ENCODE measurements at regions not wholly inside any gene's neighbourhood (a gene's known extent, or its start where the extent isn't known, plus 50 kb on each side); places are given as distances from the start of the nearest gene placed in this dataset.

DNA sequence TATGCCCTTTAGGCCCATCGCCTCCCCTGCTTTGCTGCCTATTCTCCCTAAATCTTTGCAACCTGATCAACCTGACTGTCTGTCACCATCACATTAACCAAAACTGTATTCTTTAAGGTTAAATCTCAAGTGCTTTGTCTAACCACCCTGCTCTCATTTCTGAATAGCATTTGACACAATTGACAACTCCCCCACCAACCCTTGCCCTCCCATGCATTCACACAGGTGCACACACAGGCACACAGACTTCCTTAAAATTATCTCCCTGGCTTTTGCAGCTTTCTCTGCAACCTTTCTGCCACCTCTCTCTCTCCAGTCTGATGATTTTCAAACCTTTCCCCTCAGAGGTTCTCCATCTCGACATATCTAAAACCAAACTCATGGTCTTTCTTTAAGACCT lies 64.6 kb upstream of the ST8SIA3 start:
- ATAC-seq: no peak
- TF ChIP-seq, protein P1, sequence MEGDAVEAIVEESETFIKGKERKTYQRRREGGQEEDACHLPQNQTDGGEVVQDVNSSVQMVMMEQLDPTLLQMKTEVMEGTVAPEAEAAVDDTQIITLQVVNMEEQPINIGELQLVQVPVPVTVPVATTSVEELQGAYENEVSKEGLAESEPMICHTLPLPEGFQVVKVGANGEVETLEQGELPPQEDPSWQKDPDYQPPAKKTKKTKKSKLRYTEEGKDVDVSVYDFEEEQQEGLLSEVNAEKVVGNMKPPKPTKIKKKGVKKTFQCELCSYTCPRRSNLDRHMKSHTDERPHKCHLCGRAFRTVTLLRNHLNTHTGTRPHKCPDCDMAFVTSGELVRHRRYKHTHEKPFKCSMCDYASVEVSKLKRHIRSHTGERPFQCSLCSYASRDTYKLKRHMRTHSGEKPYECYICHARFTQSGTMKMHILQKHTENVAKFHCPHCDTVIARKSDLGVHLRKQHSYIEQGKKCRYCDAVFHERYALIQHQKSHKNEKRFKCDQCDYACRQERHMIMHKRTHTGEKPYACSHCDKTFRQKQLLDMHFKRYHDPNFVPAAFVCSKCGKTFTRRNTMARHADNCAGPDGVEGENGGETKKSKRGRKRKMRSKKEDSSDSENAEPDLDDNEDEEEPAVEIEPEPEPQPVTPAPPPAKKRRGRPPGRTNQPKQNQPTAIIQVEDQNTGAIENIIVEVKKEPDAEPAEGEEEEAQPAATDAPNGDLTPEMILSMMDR (IDR thresholded peaks at IDR 0.05): no peak
- DNase-seq: no peak

DNA sequence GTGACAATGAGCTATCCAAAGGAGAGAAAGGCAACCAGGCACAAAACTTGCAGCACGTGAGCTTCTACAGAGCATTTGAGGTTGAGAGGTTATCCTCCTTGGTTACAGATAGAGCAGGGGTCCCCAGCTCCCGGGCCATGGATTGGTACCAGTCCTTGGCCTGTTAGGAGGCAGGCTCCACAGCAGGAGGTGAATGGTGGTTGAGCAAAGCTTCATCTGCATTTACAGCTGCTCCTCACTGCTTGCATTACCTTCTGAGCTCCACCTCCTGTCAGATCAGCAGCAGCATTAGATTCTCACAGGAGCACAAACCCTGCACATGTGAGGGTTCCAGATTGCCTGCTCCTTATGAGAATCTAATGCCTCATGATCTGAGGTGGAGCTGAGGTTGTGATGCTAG lies 57.8 kb upstream of the ST8SIA3 start:
- H3K9me3 ChIP-seq: peaks cover 0 to 7% (median 0%) of the 10 kb centered on the region in 11 donors
- no peak for DNase-seq
- H3K27me3 ChIP-seq: peaks cover 0 to 13% (median 0%) of the 10 kb centered on the region in 7 donors
- no peaks in the 10 kb centered on the region for H3K4me1 ChIP-seq
- no peak overlapping the region for H3K4me3 ChIP-seq
- intact Hi-C loops (cut with DNase I): no loop called here
- H3K27ac ChIP-seq: no peak overlapping the region
- TF ChIP-seq, protein P1 (IDR thresholded peaks at IDR 0.05): no peak
- 40 to 49% methylated on average over 2 of the region's 2 CpGs for WGBS, 2 donors
- H3K36me3 ChIP-seq: no peaks in the 10 kb centered on the region
- ATAC-seq: no peak

More for the DNA sequence above, 64.6 kb upstream of the ST8SIA3 start:
- WGBS, 2 donors: 83 to 89% methylated on average over 2 of the region's 2 CpGs
- Histone ChIP-seq H3K27ac (no peak overlapping the region), H3K36me3 (no peaks in the 10 kb centered on the region), H3K4me3 (no peak overlapping the region), H3K4me1 (no peaks in the 10 kb centered on the region), H3K27me3 (peaks cover 0 to 14% (median 0%) of the 10 kb centered on the region in 7 donors), H3K9me3 (peaks cover 0 to 14% (median 3%) of the 10 kb centered on the region in 11 donors)
- intact Hi-C loops (cut with DNase I): no loop called here

DNA sequence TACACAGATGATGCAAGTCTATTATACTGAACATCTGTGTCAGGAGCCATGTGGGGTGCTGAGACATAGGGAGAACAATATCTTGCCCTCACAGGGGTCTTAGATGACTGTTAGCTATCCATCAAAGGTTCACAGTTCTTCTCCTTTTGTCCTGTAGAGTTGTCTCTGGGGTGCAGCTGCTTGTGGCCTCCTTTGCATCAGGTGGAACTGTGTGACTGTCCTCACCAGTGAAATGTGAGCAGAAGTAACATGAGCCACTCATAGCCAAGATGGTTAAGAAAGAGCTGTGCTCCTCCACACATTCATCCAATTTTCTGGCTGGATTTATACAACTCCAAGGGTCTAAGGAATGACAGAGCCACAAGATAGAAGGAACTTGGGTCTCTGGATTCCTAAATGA lies 56.0 kb upstream of the ST8SIA3 start:
- intact Hi-C loops (cut with DNase I): no loop called here
- H3K9me3 ChIP-seq: no peaks in the 10 kb centered on the region
- H3K4me1 ChIP-seq: no peaks in the 10 kb centered on the region
- ATAC-seq: no peak
- TF ChIP-seq, protein P1 (IDR thresholded peaks at IDR 0.05): no peak
- no peak overlapping the region for H3K27ac ChIP-seq
- DNase-seq: no peak
- H3K27me3 ChIP-seq: peaks cover 0 to 21% (median 4%) of the 10 kb centered on the region in 7 donors
- no peaks in the 10 kb centered on the region for H3K36me3 ChIP-seq
- no peak overlapping the region for H3K4me3 ChIP-seq

DNA sequence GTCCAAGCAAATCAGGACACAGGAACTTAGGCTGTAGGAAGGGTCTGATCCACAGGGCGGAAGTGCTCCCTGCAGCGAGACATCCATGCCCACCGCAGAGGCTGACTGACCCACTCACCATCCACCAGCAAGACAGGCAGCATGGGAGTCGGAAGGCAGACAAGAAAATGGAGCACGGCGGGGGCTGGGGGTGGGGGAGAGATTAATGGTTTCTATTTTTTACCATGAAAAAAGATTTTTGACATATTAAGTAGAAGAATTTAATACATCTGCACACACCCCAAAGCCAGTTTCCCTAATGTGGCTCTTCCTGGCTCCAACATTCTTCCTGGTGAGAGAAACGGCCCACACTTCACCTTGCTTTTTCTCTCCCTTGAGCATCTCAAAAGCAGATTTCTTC lies 55.1 kb upstream of the ST8SIA3 start:
- TF ChIP-seq, protein P1 (IDR thresholded peaks at IDR 0.05): no peak
- no peaks in the 10 kb centered on the region for H3K4me1 ChIP-seq
- 84 to 87% methylated on average over 7 of the region's 7 CpGs for WGBS, 2 donors

More for the DNA sequence above, 55.1 kb upstream of the ST8SIA3 start:
- Histone ChIP-seq H3K4me3 (no peak overlapping the region), H3K27me3 (peaks cover 0 to 29% (median 7%) of the 10 kb centered on the region in 7 donors), H3K27ac (no peak overlapping the region), H3K9me3 (no peaks in the 10 kb centered on the region), H3K36me3 (no peaks in the 10 kb centered on the region)
- ATAC-seq (no peak), DNase-seq (no peak)
- intact Hi-C loops (cut with DNase I): no loop called here

Data from heart right ventricle (tissue), 16 donors.